PC-3 (cell line): ENCODE measurements at regions not wholly inside any gene's neighbourhood (a gene's known extent, or its start where the extent isn't known, plus 50 kb on each side); places are given as distances from the start of the nearest gene placed in this dataset.
A peak's percentile ranks its signal among the peaks of the same experiment; 100 is the strongest.
"Not testable (repeated sequence)": the region's sequence is repeated elsewhere in the genome, so short reads cannot be mapped to it uniquely, and the experiment has no call there.

Experiments
- ATAC-seq: fragments of 200-7000 bp; cut with Tn5 transposase; 2 replicates; pipeline ENCODE4 v1.9.1; 2020; ENCODE audit warnings: mild to moderate bottlenecking, moderate library complexity
- BruUV-seq: library from RNA; stranded (reverse); fragments of 400-500 nt; replicated peaks from 2 replicates; lab custom pipeline; 2021; lab: Mats Ljungman, UMichigan
- CTCF ChIA-PET: fragments of 300-600 bp; sonication (Branson Sonifier 250); formaldehyde crosslinking; loops from one replicate; lab custom pipeline; 2022; ENCODE audit warnings: antibody characterized with exemption; lab: Charles Lee
- POLR2A ChIA-PET: fragments of 300-600 bp; sonication (Branson Sonifier 250); formaldehyde crosslinking; loops from one replicate; lab custom pipeline; 2022; ENCODE audit warnings: antibody characterized with exemption; ENCODE audit not compliant: unreplicated experiment; lab: Charles Lee
- DNase-seq: peaks from one replicate; pipeline ENCODE4 v3.0.0-alpha.2; 2015
- H2AFZ ChIP-seq: fragments of 300-600 bp; sonication (generic); 2 replicates; pipeline ENCODE4 v1.6.0; 2016; ENCODE audit warnings: antibody characterized with exemption, low read length
- H3F3A ChIP-seq: fragments of 300-600 bp; sonication (generic); one replicate; pipeline ENCODE4 v1.6.0; 2017; ENCODE audit warnings: antibody characterized with exemption, low read length, control low read depth, mild to moderate bottlenecking; ENCODE audit not compliant: unreplicated experiment
- H3K27ac ChIP-seq: fragments of 300-600 bp; sonication (generic); 2 replicates; pipeline ENCODE4 v1.5.1; 2016; ENCODE audit warnings: mild to moderate bottlenecking, low read length
- H3K27me3 ChIP-seq: fragments of 300-600 bp; sonication (generic); 2 replicates; pipeline ENCODE4 v1.6.1; 2016; ENCODE audit warnings: low read length, mixed read lengths
- H3K36me3 ChIP-seq: fragments of 300-600 bp; sonication (generic); 2 replicates; pipeline ENCODE4 v1.6.1; 2016; ENCODE audit warnings: low read depth, mixed run types, low read length, mixed read lengths
- H3K4me1 ChIP-seq: fragments of 300-600 bp; sonication (generic); 2 replicates; pipeline ENCODE4 v1.5.1; 2016; ENCODE audit warnings: low read length; ENCODE audit not compliant: insufficient read depth
- H3K4me2 ChIP-seq: fragments of 300-600 bp; sonication (generic); 2 replicates; pipeline ENCODE4 v1.6.0; 2016; ENCODE audit warnings: low read length
- H3K4me3 ChIP-seq: fragments of 300-600 bp; sonication (generic); 2 replicates; pipeline ENCODE4 v1.5.1; 2016; ENCODE audit warnings: mild to moderate bottlenecking, low read length, mixed read lengths
- H3K79me2 ChIP-seq: fragments of 300-600 bp; sonication (generic); 2 replicates; pipeline ENCODE4 v1.6.1; 2017; ENCODE audit warnings: low read length, mixed read lengths
- H3K9ac ChIP-seq: fragments of 300-600 bp; sonication (generic); 2 replicates; pipeline ENCODE4 v1.6.0; 2016; ENCODE audit warnings: mild to moderate bottlenecking, low read length
- H3K9me2 ChIP-seq: fragments of 300-600 bp; sonication (generic); replicated peaks from 2 replicates; pipeline ENCODE4 v1.6.1; 2016; ENCODE audit warnings: mixed run types, low read length, mixed read lengths
- H3K9me3 ChIP-seq: fragments of 300-600 bp; sonication (generic); 2 replicates; pipeline ENCODE4 v1.6.1; 2016; ENCODE audit warnings: low read length, mixed read lengths
- H4K20me1 ChIP-seq: fragments of 300-600 bp; sonication (generic); 2 replicates; pipeline ENCODE4 v1.6.1; 2016; ENCODE audit warnings: low read length, mixed read lengths
- EZH2 ChIP-seq: fragments of 300-600 bp; sonication (generic); IDR thresholded peaks from one replicate; pipeline ENCODE4 v1.6.1; 2017; ENCODE audit warnings: antibody characterized with exemption, mild to moderate bottlenecking, low read length; ENCODE audit not compliant: unreplicated experiment
- EZH2phosphoT487 ChIP-seq: fragments of 300-600 bp; sonication (generic); IDR thresholded peaks from 2 replicates; pipeline ENCODE4 v1.6.1; 2018; ENCODE audit warnings: mild to moderate bottlenecking, antibody characterized with exemption, low read length, borderline replicate concordance
- intact Hi-C: fragments of 100-400 bp; cut with micrococcal nuclease; formaldehyde crosslinking; loops from 2 replicates; pipeline ENCODE4 v1.9.0; 2023
- TF ChIP-seq, protein P1 (sequence below): fragments of 300-600 bp; sonication (generic); conservative IDR thresholded peaks from 2 replicates; pipeline ENCODE4 v1.5.1; 2017; ENCODE audit warnings: antibody characterized with exemption, low read depth, mild to moderate bottlenecking, low read length

DNA sequence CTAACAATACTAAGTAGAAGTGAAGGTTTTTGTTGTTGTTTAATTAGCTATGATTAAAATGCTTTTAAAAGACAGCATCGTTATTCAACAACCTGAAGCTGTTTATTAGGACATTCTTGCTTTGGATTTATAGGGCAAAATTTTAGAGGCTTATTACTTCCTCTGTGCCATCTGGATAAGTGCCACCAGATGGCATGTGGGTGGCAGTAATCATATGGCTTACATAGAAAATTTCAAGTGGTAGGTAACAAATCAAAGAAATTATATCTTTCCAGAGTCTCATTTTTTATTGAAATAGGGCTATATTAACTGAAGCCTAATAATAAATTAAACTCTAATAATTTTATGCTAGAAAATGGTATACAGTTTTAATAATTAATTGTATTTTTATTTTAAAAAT is 83.3 kb upstream of the HTR2C start:
- POLR2A ChIA-PET: no interaction called here

DNA sequence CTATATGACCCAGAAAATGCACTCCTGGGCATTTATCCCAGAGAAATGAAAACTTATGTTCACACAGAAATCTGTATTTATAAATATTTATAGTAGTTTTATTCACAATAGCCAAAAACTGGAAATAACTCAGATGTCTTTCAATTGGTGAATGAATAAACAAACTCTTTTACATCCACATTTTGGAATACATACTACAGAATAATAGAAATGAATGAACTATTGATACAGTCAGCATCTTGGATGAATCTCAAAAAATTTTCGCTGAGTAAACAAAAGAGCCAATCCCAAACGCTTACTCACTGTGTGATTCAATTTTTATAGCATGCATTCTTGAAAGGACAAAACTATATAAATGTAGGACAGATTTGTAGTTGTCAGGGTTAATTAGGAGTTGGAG is 75.1 kb upstream of the HTR2C start:
- no peaks in the 10 kb centered on the region for H3K4me1 ChIP-seq
- H4K20me1 ChIP-seq: no peaks in the 10 kb centered on the region
- no peak overlapping the region for H3K9ac ChIP-seq
- TF ChIP-seq, protein P1, sequence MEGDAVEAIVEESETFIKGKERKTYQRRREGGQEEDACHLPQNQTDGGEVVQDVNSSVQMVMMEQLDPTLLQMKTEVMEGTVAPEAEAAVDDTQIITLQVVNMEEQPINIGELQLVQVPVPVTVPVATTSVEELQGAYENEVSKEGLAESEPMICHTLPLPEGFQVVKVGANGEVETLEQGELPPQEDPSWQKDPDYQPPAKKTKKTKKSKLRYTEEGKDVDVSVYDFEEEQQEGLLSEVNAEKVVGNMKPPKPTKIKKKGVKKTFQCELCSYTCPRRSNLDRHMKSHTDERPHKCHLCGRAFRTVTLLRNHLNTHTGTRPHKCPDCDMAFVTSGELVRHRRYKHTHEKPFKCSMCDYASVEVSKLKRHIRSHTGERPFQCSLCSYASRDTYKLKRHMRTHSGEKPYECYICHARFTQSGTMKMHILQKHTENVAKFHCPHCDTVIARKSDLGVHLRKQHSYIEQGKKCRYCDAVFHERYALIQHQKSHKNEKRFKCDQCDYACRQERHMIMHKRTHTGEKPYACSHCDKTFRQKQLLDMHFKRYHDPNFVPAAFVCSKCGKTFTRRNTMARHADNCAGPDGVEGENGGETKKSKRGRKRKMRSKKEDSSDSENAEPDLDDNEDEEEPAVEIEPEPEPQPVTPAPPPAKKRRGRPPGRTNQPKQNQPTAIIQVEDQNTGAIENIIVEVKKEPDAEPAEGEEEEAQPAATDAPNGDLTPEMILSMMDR: no peak
- TF ChIP-seq EZH2: no peak
- no peak for TF ChIP-seq EZH2phosphoT487
- H3K4me2 ChIP-seq: no peak overlapping the region
- H3K4me3 ChIP-seq: no peak overlapping the region
- H3K27me3 ChIP-seq: no peaks in the 10 kb centered on the region
- ATAC-seq: peak; percentile 58
- CTCF ChIA-PET: no interaction called here
- no peak overlapping the region for H3K27ac ChIP-seq
- BruUV-seq: no TSS peak
- DNase-seq: peak; percentile 79
- H3K36me3 ChIP-seq: no peaks in the 10 kb centered on the region
- H3F3A ChIP-seq: peaks cover 3% of the 10 kb centered on the region
- no peaks in the 10 kb centered on the region for H3K79me2 ChIP-seq
- POLR2A ChIA-PET: no interaction called here
- no peaks in the 10 kb centered on the region for H3K9me2 ChIP-seq
- intact Hi-C loops: no loop called here
- H2AFZ ChIP-seq: no peak overlapping the region
- H3K9me3 ChIP-seq: no peaks in the 10 kb centered on the region

More for the DNA sequence above, 83.3 kb upstream of the HTR2C start:
- ATAC-seq (no peak), DNase-seq (peak; percentile 26)
- BruUV-seq: no TSS peak
- Histone ChIP-seq H3F3A (no peaks in the 10 kb centered on the region), H3K4me2 (no peak overlapping the region), H3K27me3 (no peaks in the 10 kb centered on the region), H3K27ac (no peak overlapping the region), H3K36me3 (no peaks in the 10 kb centered on the region), H3K9me3 (no peaks in the 10 kb centered on the region), H4K20me1 (no peaks in the 10 kb centered on the region), H3K4me3 (no peak overlapping the region), H3K9me2 (no peaks in the 10 kb centered on the region), H3K4me1 (no peaks in the 10 kb centered on the region), H2AFZ (no peak overlapping the region), H3K79me2 (no peaks in the 10 kb centered on the region), H3K9ac (no peak overlapping the region)
- intact Hi-C loops: no loop called here
- TF ChIP-seq EZH2phosphoT487: no peak
- TF ChIP-seq, protein P1: peak; percentile 35; the same call in 1 of the 2 replicates
- CTCF ChIA-PET: no interaction called here

DNA sequence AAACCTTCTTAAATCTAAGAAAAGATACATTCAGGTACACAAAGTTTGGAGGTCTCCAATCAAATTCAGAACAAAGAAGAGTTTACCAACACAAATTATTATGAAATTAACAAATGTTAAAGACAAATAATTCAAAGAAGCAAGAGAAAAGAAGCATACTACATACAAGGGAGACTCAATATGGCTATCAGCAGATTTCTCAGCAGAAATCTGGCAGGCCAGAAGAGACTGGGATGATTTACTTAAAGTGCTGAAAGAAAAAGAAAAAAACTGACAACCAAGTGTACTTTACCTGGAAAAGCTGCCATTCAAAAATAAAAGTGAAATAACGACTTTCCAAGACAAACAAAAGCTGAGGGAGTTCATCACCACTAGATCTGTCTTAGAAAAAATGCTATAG is 64.4 kb upstream of the HTR2C start:
- no peaks in the 10 kb centered on the region for H3K27me3 ChIP-seq
- no peaks in the 10 kb centered on the region for H3F3A ChIP-seq
- intact Hi-C loops: no loop called here
- no peak for TF ChIP-seq EZH2
- TF ChIP-seq, protein P1: no peak
- no peak for TF ChIP-seq EZH2phosphoT487
- H2AFZ ChIP-seq: no peak overlapping the region
- no peak for DNase-seq
- no peak overlapping the region for H3K4me3 ChIP-seq
- H3K4me2 ChIP-seq: no peak overlapping the region
- POLR2A ChIA-PET: no interaction called here
- no peaks in the 10 kb centered on the region for H3K4me1 ChIP-seq
- H3K9ac ChIP-seq: no peak overlapping the region
- CTCF ChIA-PET: no interaction called here
- H3K27ac ChIP-seq: no peak overlapping the region
- H3K9me3 ChIP-seq: no peaks in the 10 kb centered on the region
- no peaks in the 10 kb centered on the region for H3K36me3 ChIP-seq
- no TSS peak for BruUV-seq
- H4K20me1 ChIP-seq: no peaks in the 10 kb centered on the region
- no peaks in the 10 kb centered on the region for H3K79me2 ChIP-seq
- no peak for ATAC-seq
- no peaks in the 10 kb centered on the region for H3K9me2 ChIP-seq

DNA sequence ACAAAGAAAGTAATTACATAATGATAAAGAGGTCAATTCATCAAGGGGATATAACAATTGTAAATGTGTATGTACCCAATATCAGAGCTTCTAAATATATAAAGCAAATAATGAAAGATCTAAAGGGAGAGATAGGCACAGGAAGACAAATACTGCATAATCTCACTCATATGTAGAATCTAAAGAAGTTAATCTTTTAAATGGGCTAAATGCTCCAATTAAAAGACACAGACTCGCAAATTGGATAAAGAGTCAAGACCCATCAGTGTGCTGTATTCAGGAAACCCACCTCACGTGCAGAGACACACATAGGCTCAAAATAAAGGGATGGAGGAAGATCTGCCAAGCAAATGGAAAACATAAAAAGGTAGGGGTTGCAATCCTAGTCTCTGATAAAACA is 63.2 kb upstream of the HTR2C start:
- POLR2A ChIA-PET, H4K20me1 ChIP-seq, H3K36me3 ChIP-seq, H3K9ac ChIP-seq, H3K27ac ChIP-seq, DNase-seq, H3K4me2 ChIP-seq, CTCF ChIA-PET, H3K27me3 ChIP-seq, ATAC-seq, H3K4me3 ChIP-seq, H3K9me3 ChIP-seq, H2AFZ ChIP-seq, H3K9me2 ChIP-seq, H3K4me1 ChIP-seq, H3K79me2 ChIP-seq, BruUV-seq, intact Hi-C loops, H3F3A ChIP-seq: not testable (repeated sequence)
